ENCODE measurements at regions not wholly inside any gene's neighbourhood (a gene's known extent, or its start where the extent isn't known, plus 50 kb on each side); places are given as distances from the start of the nearest gene placed in this dataset.

DNA sequence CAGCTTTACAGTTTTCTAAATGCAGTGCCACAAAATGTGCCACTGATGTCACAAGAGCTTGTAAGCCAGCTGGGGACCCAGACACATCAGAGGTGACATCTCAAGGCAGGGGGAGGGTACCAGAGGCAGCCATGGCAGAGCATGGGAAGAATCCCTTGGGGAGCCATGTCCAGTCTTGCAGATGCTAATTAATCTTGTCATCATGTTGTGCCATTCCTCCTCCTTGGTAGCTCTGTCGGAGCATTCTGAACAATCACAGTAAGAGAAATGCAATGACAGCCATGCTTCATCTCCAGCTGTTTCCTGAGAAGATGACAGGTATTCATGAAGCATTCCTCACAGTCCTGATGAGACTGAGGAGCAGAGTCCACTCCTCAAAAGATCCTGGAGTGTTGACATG, 287.9 kb downstream of the RPAP3 start:
- no peak for TF ChIP-seq CTCF (IDR thresholded peaks at IDR 0.05)
- TF ChIP-seq TCF12 (IDR thresholded peaks at IDR 0.05), result no peak
- no peak for TF ChIP-seq YY1 (IDR thresholded peaks at IDR 0.05; ENCODE audit: low read depth)
- no peak for TF ChIP-seq RAD21 (IDR thresholded peaks at IDR 0.05; ENCODE audit: low read length)
- TF ChIP-seq REST (IDR thresholded peaks at IDR 0.05; ENCODE audit: low read depth, low read length), result no peak

Measured in SK-N-SH (cell line).